ENCODE measurements at regions not wholly inside any gene's neighbourhood (a gene's known extent, or its start where the extent isn't known, plus 50 kb on each side); places are given as distances from the start of the nearest gene placed in this dataset.

GRCh38 chr7:113414401-113415035, 296.2 kb upstream of the SMIM30 start:
- TF ChIP-seq, protein P1, sequence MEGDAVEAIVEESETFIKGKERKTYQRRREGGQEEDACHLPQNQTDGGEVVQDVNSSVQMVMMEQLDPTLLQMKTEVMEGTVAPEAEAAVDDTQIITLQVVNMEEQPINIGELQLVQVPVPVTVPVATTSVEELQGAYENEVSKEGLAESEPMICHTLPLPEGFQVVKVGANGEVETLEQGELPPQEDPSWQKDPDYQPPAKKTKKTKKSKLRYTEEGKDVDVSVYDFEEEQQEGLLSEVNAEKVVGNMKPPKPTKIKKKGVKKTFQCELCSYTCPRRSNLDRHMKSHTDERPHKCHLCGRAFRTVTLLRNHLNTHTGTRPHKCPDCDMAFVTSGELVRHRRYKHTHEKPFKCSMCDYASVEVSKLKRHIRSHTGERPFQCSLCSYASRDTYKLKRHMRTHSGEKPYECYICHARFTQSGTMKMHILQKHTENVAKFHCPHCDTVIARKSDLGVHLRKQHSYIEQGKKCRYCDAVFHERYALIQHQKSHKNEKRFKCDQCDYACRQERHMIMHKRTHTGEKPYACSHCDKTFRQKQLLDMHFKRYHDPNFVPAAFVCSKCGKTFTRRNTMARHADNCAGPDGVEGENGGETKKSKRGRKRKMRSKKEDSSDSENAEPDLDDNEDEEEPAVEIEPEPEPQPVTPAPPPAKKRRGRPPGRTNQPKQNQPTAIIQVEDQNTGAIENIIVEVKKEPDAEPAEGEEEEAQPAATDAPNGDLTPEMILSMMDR (IDR thresholded peaks at IDR 0.05), result no peak
- no peak for TF ChIP-seq POLR2A (IDR thresholded peaks at IDR 0.05)

Data from transverse colon (tissue), 3 donors.